ENCODE measurements at regions not wholly inside any gene's neighbourhood (a gene's known extent, or its start where the extent isn't known, plus 50 kb on each side); places are given as distances from the start of the nearest gene placed in this dataset.

- intact Hi-C loops (cut with micrococcal nuclease), result no loop called here
- no peak for DNase-seq
Observed at GRCh38 chrX:15956681-15957080, 102.1 kb upstream of the AP1S2 start.

More at GRCh38 chrX:15956681-15957080, 102.1 kb upstream of the AP1S2 start:
- H2AK9ac ChIP-seq (replicated peaks; ENCODE audit: low read depth, low read length, poor library complexity), result no peak overlapping the region
- no peak overlapping the region for H3K4ac ChIP-seq (ENCODE audit: low read depth, low read length)
- ATAC-seq (ENCODE audit: low read depth), result no peak
- no peak overlapping the region for H2BK5ac ChIP-seq (ENCODE audit: low read depth, low read length, poor library complexity, severe bottlenecking)
- no peaks in the 10 kb centered on the region for H3K9me1 ChIP-seq (ENCODE audit: insufficient read depth, low read length)
- H3K9ac ChIP-seq (ENCODE audit: low read depth, low read length), result no peak overlapping the region
- H2BK120ac ChIP-seq (ENCODE audit: low read depth, low read length), result no peak overlapping the region
- H3K14ac ChIP-seq (replicated peaks; ENCODE audit: low read depth, low read length), result no peak overlapping the region
- no peak overlapping the region for H3K4me3 ChIP-seq (ENCODE audit: insufficient read depth, low read depth, low read length)
- no peak overlapping the region for H3K27ac ChIP-seq (ENCODE audit: insufficient read depth, low read length)
- H2BK15ac ChIP-seq (ENCODE audit: low read depth, low read length), result no peak overlapping the region
- CTCF ChIA-PET, result interaction anchor here (0.5 kb wide), 1 partner anchor 87 kb away, joined by 4 read pairs; no protein-coding TSS in a partner anchor
- no peaks in the 10 kb centered on the region for H3K79me1 ChIP-seq (ENCODE audit: low read depth in 1 of 2, low read length in 2 of 2)
- H3K56ac ChIP-seq (ENCODE audit: extremely low read depth, insufficient read depth, low read length), result no peak overlapping the region
- in situ Hi-C loops (cut with MboI; ENCODE audit: low sequenced_read_pairs), result no loop called here
- no peaks in the 10 kb centered on the region for H3K9me3 ChIP-seq (ENCODE audit: control insufficient read depth, insufficient read depth, low read length)
- H3K18ac ChIP-seq (ENCODE audit: low read depth, low read length), result no peak overlapping the region
- no peak overlapping the region for H4K5ac ChIP-seq (ENCODE audit: low read depth, low read length)
- H3K4me1 ChIP-seq (ENCODE audit: control insufficient read depth, insufficient read depth, low read length), result no peaks in the 10 kb centered on the region; the same call in 1 of the 2 replicates
- no peak overlapping the region for H2BK20ac ChIP-seq (ENCODE audit: low read depth, low read length)
- no peaks in the 10 kb centered on the region for H3K27me3 ChIP-seq (ENCODE audit: control insufficient read depth, insufficient read depth, low read length)
- H3K4me2 ChIP-seq (ENCODE audit: low read depth, low read length), result no peak overlapping the region; the same call in 1 of the 2 replicates
- no TSS peak for BruUV-seq (replicated peaks)
- H3K36me3 ChIP-seq (ENCODE audit: control insufficient read depth, insufficient read depth, low read length), result no peaks in the 10 kb centered on the region
- no peak overlapping the region for H4K91ac ChIP-seq (ENCODE audit: insufficient read depth, low read depth, low read length)
- no peak overlapping the region for H4K8ac ChIP-seq (ENCODE audit: low read depth in 2 of 2, low read length in 2 of 2)
- dilution Hi-C loops (cut with HindIII; ENCODE audit: low sequenced_read_pairs, unreplicated experiment), result no loop called here
- no peaks in the 10 kb centered on the region for H4K20me1 ChIP-seq (ENCODE audit: insufficient read depth, low read length)
- no peak overlapping the region for H3K23ac ChIP-seq (ENCODE audit: low read depth, low read length)
- no peak for TF ChIP-seq RCOR1 (IDR thresholded peaks at IDR 0.05; ENCODE audit: insufficient replicate concordance, low read length)
- TF ChIP-seq POLR2A (IDR thresholded peaks at IDR 0.05; ENCODE audit: low read depth, low read length), result no peak
- H2AFZ ChIP-seq (replicated peaks; ENCODE audit: low read length, poor library complexity), result peak overlapping the region; percentile 44
- POLR2A ChIA-PET (ENCODE audit: unreplicated experiment), result no interaction called here
- H2AK5ac ChIP-seq (ENCODE audit: low read depth, low read length), result no peak overlapping the region
- WGBS, 2 experiments (ENCODE audit: extremely low coverage in 2 of 2, insufficient read length in 1 of 2), result 73% methylated on average over 2 of the region's 9 CpGs; no CpG with 5 or more reads in 1 of the 2 experiments
